IPS DF 19.7 (cell line): ENCODE measurements at regions not wholly inside any gene's neighbourhood (a gene's known extent, or its start where the extent isn't known, plus 50 kb on each side); places are given as distances from the start of the nearest gene placed in this dataset.
A peak's percentile ranks its signal among the peaks of the same experiment; 100 is the strongest.
"Not testable (repeated sequence)": the region's sequence is repeated elsewhere in the genome, so short reads cannot be mapped to it uniquely, and the experiment has no call there.

Experiments used
- DNase-seq: peaks from one replicate; pipeline ENCODE4 v3.0.0-alpha.2; 2013; ENCODE audit warnings: low read depth, low spot score

DNA sequence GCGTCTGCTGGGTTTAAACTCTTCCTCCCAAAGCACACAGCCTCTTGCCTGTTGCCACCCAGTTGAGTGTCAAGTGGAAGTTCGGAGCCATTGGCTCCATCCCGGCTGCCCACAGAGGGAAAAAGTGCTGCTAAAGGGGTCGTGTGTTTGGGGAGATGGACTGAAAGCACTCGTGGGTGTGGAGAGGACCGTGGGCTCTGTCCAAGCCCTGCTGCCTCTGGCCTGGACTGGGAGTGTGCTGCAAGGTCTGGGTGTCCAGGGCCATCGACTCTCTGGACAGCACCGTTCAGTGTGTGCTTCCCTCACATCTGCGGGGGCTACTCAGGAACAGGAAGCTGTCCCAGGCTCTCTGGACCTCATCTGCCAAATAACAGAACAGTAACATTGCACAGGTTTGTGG, 269.3 kb downstream of the DLL1 start:
- no peak for DNase-seq

- no peak for DNase-seq
Observed at GRCh38 chr6:170019818-170020583, 268.6 kb downstream of the ERMARD start.

- no peak for DNase-seq
Observed at GRCh38 chr6:170018936-170019817, 267.8 kb downstream of the ERMARD start.

DNA sequence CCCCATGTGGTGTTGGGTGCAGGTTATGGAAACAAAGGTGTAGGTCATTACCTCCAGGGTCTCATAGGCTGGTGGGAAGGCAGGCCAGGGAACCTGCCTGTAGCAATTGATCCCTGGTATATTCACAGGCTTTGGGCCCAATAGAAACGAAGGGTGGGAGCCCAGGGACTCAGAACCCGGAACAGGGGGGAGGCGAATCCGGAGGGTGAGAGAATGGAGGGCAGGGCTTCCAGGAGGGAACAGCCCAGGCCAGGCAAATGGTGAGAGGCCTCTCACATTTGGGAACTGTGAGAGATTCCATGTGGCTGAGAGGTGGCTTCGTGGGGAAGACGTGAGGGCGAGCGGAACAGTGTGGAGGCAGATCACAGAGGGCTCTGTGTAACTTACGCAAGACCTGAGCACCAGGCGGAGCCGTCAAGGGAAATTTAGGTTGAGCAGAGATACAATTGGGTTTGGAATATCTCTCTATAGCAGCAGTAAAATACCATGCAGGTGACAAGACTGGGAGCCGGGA, 267.1 kb downstream of the ERMARD start:
- DNase-seq = no peak

DNA sequence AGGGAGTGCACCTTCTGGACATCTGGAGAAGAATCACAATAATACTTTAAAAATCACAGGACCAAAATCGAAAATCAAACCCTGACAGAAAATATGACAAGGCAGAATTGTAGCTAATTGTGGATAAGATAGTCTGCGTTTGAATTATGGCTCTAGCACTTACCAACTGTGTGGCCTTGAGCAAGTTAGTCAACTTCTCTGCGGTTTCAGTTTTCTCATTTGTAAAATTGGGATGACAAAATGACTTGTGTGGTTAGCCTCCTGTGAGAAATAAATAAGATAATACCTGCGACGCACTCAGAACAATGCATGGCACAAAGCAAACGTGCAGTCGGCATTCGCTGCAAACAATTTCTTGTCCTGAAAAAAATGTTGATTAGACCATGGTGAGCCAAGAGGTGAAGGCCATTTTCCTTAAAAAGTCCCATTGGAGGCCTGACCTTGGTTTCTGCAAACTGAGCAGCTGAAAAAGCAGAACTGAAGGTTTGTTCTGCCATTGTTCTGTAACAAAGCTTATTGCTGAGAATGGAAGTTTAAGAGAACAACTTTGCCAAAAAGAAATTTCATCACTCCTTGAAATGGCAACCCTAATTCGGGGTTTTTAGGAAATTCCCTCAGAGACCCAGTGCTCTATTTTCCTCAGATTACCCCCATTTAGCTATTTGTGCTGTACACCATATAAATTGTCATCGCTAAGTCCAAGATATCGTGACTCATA, 266.3 kb downstream of the ERMARD start:
- no peak for DNase-seq

DNA sequence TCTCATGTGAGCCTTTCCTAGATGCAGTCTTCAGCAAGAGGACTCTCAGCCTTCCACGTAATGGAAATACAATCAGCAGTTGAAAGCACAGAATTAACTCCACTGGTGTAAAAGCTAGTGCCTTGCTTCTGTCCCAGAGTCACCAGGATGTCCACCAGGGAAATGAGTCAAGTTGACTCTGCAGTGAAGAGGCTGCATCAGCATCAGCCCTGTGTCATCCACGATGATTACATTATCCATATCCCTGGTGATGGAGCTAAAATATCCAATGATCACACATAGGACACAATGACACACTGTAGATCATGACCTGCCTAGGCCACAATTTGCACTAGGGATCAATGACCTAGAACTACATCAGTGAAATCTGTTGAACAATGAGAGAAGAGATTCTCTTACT, 262.4 kb downstream of the ERMARD start:
- no peak for DNase-seq

GRCh38 chr6:170012037-170012330, 260.6 kb downstream of the ERMARD start:
- no peak for DNase-seq

GRCh38 chr6:170011204-170012036, 260.0 kb downstream of the ERMARD start:
- no peak for DNase-seq

DNA sequence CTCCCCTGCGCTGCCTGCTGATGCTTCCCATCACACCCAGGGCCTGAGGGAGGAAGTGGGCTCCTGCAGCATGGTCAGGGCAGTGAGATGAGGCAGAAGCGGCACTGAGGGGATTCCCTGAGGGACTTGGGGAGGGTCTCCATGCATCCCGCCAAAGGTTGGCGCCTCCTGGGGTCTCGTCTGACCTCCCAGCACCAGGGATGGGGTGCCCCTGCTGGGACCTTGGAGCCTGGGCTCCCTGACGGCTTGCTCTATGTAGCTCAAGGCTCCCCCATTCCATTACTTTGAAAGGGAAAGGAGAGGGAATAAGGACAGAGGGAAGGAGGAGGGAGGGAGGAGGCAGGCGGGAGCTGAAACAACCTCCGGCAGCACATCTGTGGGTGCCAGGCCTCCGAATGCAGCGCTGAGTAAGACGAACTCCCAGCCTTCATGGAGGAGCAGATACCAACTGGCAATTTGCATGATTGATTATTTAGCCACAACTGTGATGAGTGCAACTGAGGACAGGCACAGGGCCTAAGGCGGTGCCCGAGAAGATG, 259.3 kb downstream of the ERMARD start:
- no peak for DNase-seq

- DNase-seq = no peak
Observed at GRCh38 chr6:170008294-170008785, 256.9 kb downstream of the ERMARD start.

GRCh38 chr6:170007468-170008293, 256.3 kb downstream of the ERMARD start:
- DNase-seq = no peak

GRCh38 chr6:170006900-170007467, 255.6 kb downstream of the ERMARD start:
- DNase-seq = peak; percentile 88

- DNase-seq = no peak
Observed at GRCh38 chr6:170006071-170006899, 254.9 kb downstream of the ERMARD start.

DNA sequence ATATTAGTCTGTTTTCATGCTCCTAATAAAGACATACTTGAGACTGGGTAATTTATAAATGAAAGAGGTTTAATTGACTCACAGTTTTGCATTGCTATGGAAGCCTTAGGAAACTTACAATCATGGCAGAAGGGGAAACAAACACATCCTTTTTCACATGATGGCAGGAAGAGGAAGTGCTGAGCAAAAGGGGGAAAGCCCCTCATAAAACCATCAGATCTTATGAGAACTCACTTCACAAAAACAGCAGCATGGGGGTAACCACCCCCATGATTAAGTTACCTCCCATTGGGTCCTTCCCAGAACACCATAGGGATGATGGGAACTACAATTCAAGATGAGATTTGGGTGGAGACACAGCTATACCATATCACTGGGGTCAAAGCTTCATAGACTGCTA, 254.2 kb downstream of the ERMARD start:
- DNase-seq = no peak

DNA sequence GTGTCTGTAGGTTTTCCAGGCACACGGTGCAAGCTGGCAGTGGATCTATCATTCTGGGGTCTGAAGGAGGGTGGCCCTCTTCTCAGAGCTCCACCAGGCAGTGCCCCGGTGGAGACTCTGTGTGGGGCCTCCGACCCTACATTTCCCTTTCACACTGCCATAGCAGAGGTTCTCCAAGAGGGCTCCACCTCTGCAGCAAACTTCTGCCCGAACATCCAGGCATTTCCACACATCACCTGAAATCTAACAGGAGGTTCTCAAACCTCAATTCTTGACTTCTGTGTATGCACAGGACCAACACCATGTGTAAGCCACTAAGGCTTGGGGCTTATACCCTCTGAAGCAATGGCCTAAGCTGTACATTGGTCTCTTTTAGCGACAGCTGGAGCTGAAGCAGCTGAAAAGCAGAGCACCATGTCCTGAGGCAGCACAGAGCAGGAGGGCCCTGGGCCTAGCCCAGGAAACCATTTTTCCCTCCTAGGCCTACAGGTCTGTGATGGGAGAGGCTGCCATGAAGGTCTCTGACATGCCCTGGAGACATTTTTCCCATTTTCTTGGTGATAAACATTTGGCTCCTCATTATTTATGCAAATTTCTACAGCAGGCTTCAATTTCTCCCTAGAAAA, 253.3 kb downstream of the ERMARD start:
- no peak for DNase-seq

DNA sequence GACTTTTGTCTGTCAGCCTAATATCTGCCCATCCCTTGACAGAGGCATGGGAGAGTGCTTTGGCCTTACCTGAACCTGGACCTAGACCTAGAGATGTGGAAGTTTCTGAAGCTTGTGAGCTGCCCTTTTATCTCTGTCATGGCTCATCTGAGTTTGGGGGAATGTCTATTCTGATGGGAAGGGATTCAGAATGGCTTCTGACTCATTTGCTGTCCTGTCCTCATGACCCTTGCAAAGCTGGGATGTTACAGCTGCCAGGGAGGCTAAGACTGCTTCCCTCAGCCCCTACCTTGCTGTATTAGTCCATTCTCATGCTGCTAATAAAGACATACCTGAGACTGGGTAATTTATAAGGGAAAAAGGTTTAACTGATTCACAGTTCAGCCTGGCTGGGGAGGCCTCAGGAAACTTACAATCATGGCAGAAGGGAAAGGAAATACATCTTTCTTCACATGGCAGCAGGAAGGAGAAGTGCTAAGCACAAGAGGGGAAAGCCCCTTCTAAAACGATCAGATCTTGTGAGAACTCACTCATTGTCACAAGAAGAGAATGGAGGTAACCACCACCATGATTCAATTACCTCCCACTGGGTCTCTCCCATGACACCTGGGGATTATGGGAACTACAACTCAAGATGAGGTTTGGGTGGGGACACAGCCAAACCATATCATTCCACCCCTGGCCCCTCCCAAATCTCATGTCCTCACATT, 252.2 kb downstream of the ERMARD start:
- no peak for DNase-seq

DNA sequence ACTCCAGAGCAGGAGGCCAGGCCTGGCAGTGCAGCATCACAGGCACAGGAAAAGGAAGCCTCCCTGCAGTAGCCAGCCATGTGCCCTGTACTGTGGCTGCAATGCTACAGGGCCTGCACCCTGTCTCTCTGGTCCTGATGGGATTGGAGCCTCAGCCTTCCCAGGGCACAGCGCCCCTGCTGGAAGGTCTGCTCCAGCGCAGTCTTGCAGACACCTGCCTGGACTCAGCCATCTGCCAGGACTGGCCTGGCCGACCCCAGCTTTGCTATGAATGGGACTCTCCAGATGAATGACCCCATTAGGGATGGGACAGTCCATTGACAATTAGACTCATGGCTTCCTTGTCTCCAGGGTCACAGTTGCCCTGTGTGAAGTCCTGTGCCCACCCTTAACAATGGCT, 251.6 kb downstream of the ERMARD start:
- no peak for DNase-seq

DNA sequence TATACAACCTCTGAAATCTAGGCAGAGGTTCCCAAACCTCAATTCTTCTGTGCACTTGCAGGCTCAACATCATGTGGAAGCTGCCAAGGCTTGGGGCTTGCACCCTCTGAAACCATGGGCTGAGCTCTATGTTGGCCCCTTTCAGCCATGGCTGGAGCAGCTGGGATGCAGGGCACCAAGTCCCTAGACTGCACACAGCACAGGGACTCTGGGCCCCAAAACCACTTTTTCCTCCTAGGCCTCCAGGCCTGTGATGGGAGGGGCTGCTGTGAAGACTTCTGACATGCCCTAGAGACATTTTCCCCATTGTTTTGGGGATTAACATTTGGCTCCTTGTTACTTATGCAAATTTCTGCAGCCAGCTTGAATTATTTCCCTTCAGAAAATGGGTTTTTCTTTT, 250.4 kb downstream of the ERMARD start:
- DNase-seq = not testable (repeated sequence)
